K562 (cell line): ENCODE measurements at regions not wholly inside any gene's neighbourhood (a gene's known extent, or its start where the extent isn't known, plus 50 kb on each side); places are given as distances from the start of the nearest gene placed in this dataset.

Experiments
- ATAC-seq: fragments of 200-7000 bp; cut with Tn5 transposase; 3 replicates; pipeline ENCODE4 v1.9.1; 2020; ENCODE audit warnings: moderate library complexity
- BruUV-seq: library from RNA; stranded (reverse); fragments of 400-500 nt; replicated peaks from 2 replicates; lab custom pipeline; 2021; lab: Mats Ljungman, UMichigan
- CTCF ChIA-PET: fragments of 300-600 bp; formaldehyde crosslinking; extraction: SDS; loops from one replicate; lab custom pipeline; 2021; ENCODE audit warnings: low intra/inter-chr PET ratio; lab: Yijun Ruan, JAX
- POLR2A ChIA-PET: fragments of 300-600, 350-650 bp; sonication (Branson Sonifier 250); formaldehyde crosslinking; extraction: SDS; loops from one replicate; lab custom pipeline; 2021; ENCODE audit warnings: antibody characterized with exemption, inconsistent platforms; lab: Yijun Ruan, JAX
- DNase-seq, 4 experiments: peaks; one replicate each; pipeline versions ENCODE4 v3.0.0 to v3.0.0-alpha.2; 2011 to 2018; ENCODE audit warnings: low spot score in 3 of 4, mixed read lengths in 3 of 4; ENCODE audit errors: extremely low read depth in 1 of 4
- FAIRE-seq: peaks from 2 replicates; lab custom pipeline; 2011; peaks lifted over from hg19 to GRCh38; lab: Jason Lieb, UNC
- H2AFZ ChIP-seq: 2 replicates; pipeline ENCODE4 v1.6.0; 2011; ENCODE audit warnings: low read depth, low read length, control low read depth, inconsistent platforms
- H3K27ac ChIP-seq: fragments of 200-600 bp; 3 replicates; pipeline ENCODE4 v1.8.0; 2011; ENCODE audit warnings: low read depth, mild to moderate bottlenecking, control low read depth, inconsistent platforms, low read length, moderate library complexity, mixed read lengths; ENCODE audit errors: extremely low read depth
- H3K27me3 ChIP-seq, 2 experiments: fragments of 300-600 bp in 1 of 2; 2 replicates in 1 of 2; 3 replicates in 1 of 2; pipeline versions ENCODE4 v1.6.0 to v1.8.0; 2011; ENCODE audit warnings: inconsistent platforms in 2 of 2, low read length in 2 of 2, mild to moderate bottlenecking in 1 of 2, mixed read lengths in 1 of 2, moderate library complexity in 1 of 2; ENCODE audit not compliant: control insufficient read depth in 2 of 2, insufficient read depth in 2 of 2
- H3K36me3 ChIP-seq: fragments of 300-600 bp; 3 replicates; pipeline ENCODE4 v1.8.0; 2011; ENCODE audit warnings: mild to moderate bottlenecking, low read length, inconsistent platforms; ENCODE audit not compliant: control insufficient read depth, insufficient read depth
- H3K4me1 ChIP-seq, 2 experiments: fragments of 200-600 bp in 1 of 2; replicated peaks in 1 of 2; 2 replicates in 1 of 2; 3 replicates in 1 of 2; pipeline versions ENCODE4 v1.5.1 to v1.8.0; 2011; ENCODE audit warnings: inconsistent platforms in 2 of 2, low read length in 2 of 2, mild to moderate bottlenecking in 1 of 2, mixed read lengths in 1 of 2, moderate library complexity in 1 of 2; ENCODE audit not compliant: control insufficient read depth in 2 of 2, insufficient read depth in 2 of 2
- H3K4me2 ChIP-seq: 2 replicates; pipeline ENCODE4 v1.6.1; 2011; ENCODE audit warnings: low read length, control low read depth, inconsistent platforms, mixed read lengths; ENCODE audit not compliant: insufficient read depth
- H3K4me3 ChIP-seq: fragments of 200-600 bp; sonication (generic), shearing (Covaris generic); 2 replicates; pipeline ENCODE4 v1.5.1; 2016; ENCODE audit warnings: control low read depth, inconsistent platforms
- H3K79me2 ChIP-seq: fragments of 200-600 bp; 3 replicates; pipeline ENCODE4 v1.8.0; 2011; ENCODE audit warnings: low read length, inconsistent platforms; ENCODE audit not compliant: control insufficient read depth, insufficient read depth
- H3K9ac ChIP-seq, 2 experiments: 2 replicates each; pipeline versions ENCODE4 v1.6.0 to v1.6.1; 2011; ENCODE audit warnings: low read depth in 2 of 2, low read length in 2 of 2, control low read depth in 1 of 2, inconsistent platforms in 1 of 2, mild to moderate bottlenecking in 1 of 2, mixed read lengths in 1 of 2; ENCODE audit not compliant: insufficient read depth in 1 of 2
- H3K9me1 ChIP-seq: one replicate; pipeline ENCODE4 v1.6.0; 2011; ENCODE audit warnings: inconsistent platforms, mild to moderate bottlenecking, low read length, moderate library complexity; ENCODE audit not compliant: control insufficient read depth, insufficient read depth
- H3K9me3 ChIP-seq: replicated peaks from 2 replicates; pipeline ENCODE4 v1.5.1; 2011; ENCODE audit warnings: low read depth, low read length, inconsistent platforms; ENCODE audit not compliant: control insufficient read depth, insufficient read depth
- H4K20me1 ChIP-seq: replicated peaks from 2 replicates; pipeline ENCODE4 v1.6.1; 2011; ENCODE audit warnings: low read length, inconsistent platforms, mixed read lengths; ENCODE audit not compliant: control insufficient read depth, insufficient read depth
- ATF7 ChIP-seq: fragments of 450-650 bp; IDR thresholded peaks from 2 replicates; pipeline ENCODE4 v1.7.1; 2014; ENCODE audit warnings: mild to moderate bottlenecking, moderate library complexity
- ETV5 ChIP-seq: sonication (generic); formaldehyde crosslinking; IDR thresholded peaks from 2 replicates; pipeline ENCODE4 v1.4.0; 2020; ENCODE audit warnings: low read depth, mild to moderate bottlenecking, missing genetic modification reagents
- HBP1 ChIP-seq: fragments of 450-650 bp; formaldehyde crosslinking; IDR thresholded peaks from 2 replicates; pipeline ENCODE4 v1.4.0; 2022; ENCODE audit warnings: missing genetic modification characterization
- MYC ChIP-seq, 2 experiments: fragments of 250-450 bp in 1 of 2; sonication (Bioruptor Pico) in 1 of 2; IDR thresholded peaks; 2 replicates each; pipeline versions ENCODE4 v1.5.1 to v1.6.1; 2012 to 2021; ENCODE audit warnings: low read depth in 2 of 2, borderline replicate concordance in 1 of 2, improper control_type of control experiment in 1 of 2, low read length in 1 of 2, mild to moderate bottlenecking in 1 of 2, moderate library complexity in 1 of 2
- RHOXF2B ChIP-seq: fragments of 250-450 bp; sonication (Bioruptor Pico); conservative IDR thresholded peaks from 2 replicates; pipeline ENCODE4 v1.5.1; 2021
- TCF7 ChIP-seq: sonication (generic); IDR thresholded peaks from 2 replicates; pipeline ENCODE4 v1.6.1; 2016; ENCODE audit warnings: antibody characterized with exemption, borderline replicate concordance
- ZC3H11A ChIP-seq: IDR thresholded peaks from 2 replicates; pipeline ENCODE4 v1.6.1; 2012; ENCODE audit warnings: low read depth, low read length, improper control_type of control experiment
- ZNF224 ChIP-seq: sonication (generic); formaldehyde crosslinking; IDR thresholded peaks from 2 replicates; pipeline ENCODE4 v1.8.0; 2022; ENCODE audit warnings: mild to moderate bottlenecking, missing genetic modification reagents
- ZNF311 ChIP-seq: fragments of 250-450 bp; sonication (Bioruptor Pico); IDR thresholded peaks from 2 replicates; pipeline ENCODE4 v1.4.0; 2020; ENCODE audit warnings: mild to moderate bottlenecking, moderate library complexity
- ZNF354B ChIP-seq: fragments of 250-450 bp; sonication (Bioruptor Pico); IDR thresholded peaks from 2 replicates; pipeline ENCODE4 v1.4.0; 2020
- ZNF780A ChIP-seq: fragments of 250-450 bp; sonication (Bioruptor Pico); IDR thresholded peaks from 2 replicates; pipeline ENCODE4 v1.5.0; 2021; ENCODE audit warnings: mild to moderate bottlenecking
- WGBS: fragments of 100-300 bp; shearing (Covaris generic); methylation state at CpG from one replicate; pipeline ENCODE4 v1.1.6; 2016; ENCODE audit warnings: low coverage, mixed read lengths; ENCODE audit not compliant: insufficient coverage; ENCODE audit errors: missing lambda C conversion rate; 5-methylcytosine and 5-hydroxymethylcytosine counted together
- in situ Hi-C: fragments of 300-500 bp; cut with MboI; formaldehyde crosslinking; loops from 4 replicates; pipeline ENCODE4 v1.15.0; 2018; ENCODE audit warnings: inconsistent platforms, mixed read lengths
- intact Hi-C: fragments of 100-400 bp; cut with micrococcal nuclease; formaldehyde crosslinking; loops from 2 replicates; pipeline ENCODE4 v1.14.2; 2022

DNA sequence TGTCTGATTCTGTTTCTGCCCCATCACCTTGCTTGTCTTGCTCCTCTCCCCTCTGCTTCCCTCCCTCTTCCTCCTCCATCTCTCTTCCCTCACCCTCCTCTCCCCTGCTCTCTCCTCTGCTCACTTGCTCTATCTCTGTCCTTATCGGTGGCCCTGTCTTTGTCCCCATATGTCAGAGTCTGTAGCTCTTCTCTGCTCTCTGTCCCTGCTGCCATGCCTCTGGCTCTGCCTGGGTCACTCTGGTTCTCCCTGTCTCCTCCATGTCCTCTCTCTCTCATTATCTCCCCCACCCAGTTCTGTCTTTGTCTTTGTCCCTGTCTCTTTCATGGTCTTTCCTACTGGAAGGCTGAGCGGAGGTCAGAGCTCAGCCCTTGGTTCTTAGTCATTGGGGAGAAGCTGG, 169.1 kb upstream of the NLRP1 start:
- Histone ChIP-seq H3K9me3 (no peaks in the 10 kb centered on the region), H2AFZ (no peak overlapping the region), H3K27ac (no peak overlapping the region), H3K4me3 (no peak overlapping the region), H4K20me1 (no peaks in the 10 kb centered on the region), H3K27me3 (no peaks in the 10 kb centered on the region), H3K4me2 (no peak overlapping the region), H3K9me1 (no peaks in the 10 kb centered on the region), H3K36me3 (no peaks in the 10 kb centered on the region), H3K4me1 (no peaks in the 10 kb centered on the region), H3K9ac (no peak overlapping the region), H3K79me2 (no peaks in the 10 kb centered on the region)
- intact Hi-C loops (no loop called here), in situ Hi-C loops (no loop called here)
- FAIRE-seq (no peak), ATAC-seq (no peak), DNase-seq (no peak)
- 0% methylated on average over 1 of the region's 2 CpGs for WGBS
- POLR2A ChIA-PET: interaction anchor here (0.6 kb wide), 1 partner anchor 169 kb away, joined by 3 read pairs; no protein-coding TSS in a partner anchor
- BruUV-seq: no TSS peak
- TF ChIP-seq ZNF224: no peak
- TF ChIP-seq TCF7: no peak
- no peak for TF ChIP-seq ZNF311 (CRISPR knock-in tag)
- no peak for TF ChIP-seq HBP1 (CRISPR knock-in tag)
- TF ChIP-seq ETV5: no peak
- TF ChIP-seq ZC3H11A: no peak
- TF ChIP-seq ZNF780A (CRISPR knock-in tag): no peak
- TF ChIP-seq ATF7: no peak
- TF ChIP-seq ZNF354B (CRISPR knock-in tag): no peak
- no peak for TF ChIP-seq RHOXF2B (CRISPR knock-in tag)
- no peak for TF ChIP-seq MYC (IDR thresholded peaks at IDR 0.05; ENCODE audit: low read depth, low read length)
- no peak for TF ChIP-seq MYC (CRISPR knock-in tag; IDR thresholded peaks at IDR 0.05; ENCODE audit: borderline replicate concordance, low read depth)
- CTCF ChIA-PET: no interaction called here
